GM21360 (cell line): ENCODE measurements at regions not wholly inside any gene's neighbourhood (a gene's known extent, or its start where the extent isn't known, plus 50 kb on each side); places are given as distances from the start of the nearest gene placed in this dataset.
"Not testable (repeated sequence)": the region's sequence is repeated elsewhere in the genome, so short reads cannot be mapped to it uniquely, and the experiment has no call there.

Experiments
- ATAC-seq: cut with Tn5 transposase; IDR thresholded peaks from one replicate; pipeline ENCODE4 v1.9.1; 2021; ENCODE audit warnings: mild to moderate bottlenecking, moderate library complexity; ENCODE audit not compliant: unreplicated experiment

GRCh38 chr10:30736685-30737232 lies 107.2 kb upstream of the LYZL2 start:
- peak; percentile 85 for ATAC-seq

DNA sequence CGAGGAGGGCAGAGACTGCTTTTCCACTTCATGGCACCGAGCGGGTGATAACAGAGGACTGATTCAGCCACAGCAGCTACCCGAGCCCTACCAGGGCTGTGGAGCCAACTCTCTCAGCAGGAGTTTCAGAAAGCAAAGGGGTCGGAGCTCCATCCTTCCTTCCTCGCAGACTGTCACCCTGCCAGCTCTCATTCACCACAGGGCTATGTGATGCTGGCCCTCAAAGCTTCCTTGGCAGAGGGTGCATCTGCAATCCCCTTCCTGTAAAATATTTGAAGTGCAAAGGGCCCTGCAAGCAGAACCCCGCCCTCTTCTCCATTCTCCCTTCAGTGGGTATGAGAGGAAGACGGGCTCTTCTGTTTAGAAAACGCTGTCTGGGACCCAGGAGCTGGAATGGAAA lies 105.3 kb upstream of the LYZL2 start:
- no peak for ATAC-seq

GRCh38 chr10:30732671-30733070 lies 103.1 kb upstream of the LYZL2 start:
- ATAC-seq: no peak

- ATAC-seq: no peak
Measured at GRCh38 chr10:30731963-30732362, 102.4 kb upstream of the LYZL2 start.

DNA sequence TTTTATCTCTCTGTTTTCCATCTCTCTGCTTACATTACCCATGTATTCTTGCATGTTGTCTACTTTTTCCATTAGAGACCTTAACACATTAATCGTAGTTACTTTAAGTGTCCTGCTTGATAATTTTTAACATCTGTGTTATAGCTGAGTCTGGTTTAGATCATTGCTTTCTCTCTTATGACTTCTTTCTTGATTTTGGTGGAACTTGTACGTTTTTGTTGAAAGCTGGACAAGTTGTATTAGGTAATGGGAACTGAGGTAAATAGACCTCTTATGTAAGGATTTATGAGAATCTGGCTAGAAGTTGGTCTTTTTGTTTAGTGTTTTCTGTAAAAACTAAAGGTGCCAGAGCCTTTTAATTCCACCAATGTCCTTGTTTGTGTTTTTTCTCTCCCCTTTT lies 100.8 kb upstream of the LYZL2 start:
- no peak for ATAC-seq

DNA sequence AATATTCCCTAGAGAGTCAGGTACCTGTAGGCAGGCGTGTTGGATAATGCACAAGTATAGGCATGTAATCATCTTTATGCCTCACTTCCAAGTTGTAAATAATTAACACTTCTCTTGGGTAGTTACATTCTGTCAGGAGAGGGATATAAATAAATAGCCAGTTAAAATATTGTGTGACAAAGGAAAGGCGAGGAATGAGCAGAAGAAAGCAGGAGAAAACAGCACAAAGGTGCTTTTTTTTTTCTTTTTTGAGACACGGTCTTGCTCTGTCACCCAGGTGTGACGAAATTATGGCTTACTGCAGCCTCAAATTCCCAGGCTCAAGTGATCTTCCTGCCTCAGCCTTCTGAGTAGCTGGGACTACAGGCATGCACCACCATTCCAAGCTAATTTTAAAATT lies 99.2 kb upstream of the LYZL2 start:
- ATAC-seq: no peak

GRCh38 chr10:30728127-30728526 lies 98.6 kb upstream of the LYZL2 start:
- no peak for ATAC-seq

DNA sequence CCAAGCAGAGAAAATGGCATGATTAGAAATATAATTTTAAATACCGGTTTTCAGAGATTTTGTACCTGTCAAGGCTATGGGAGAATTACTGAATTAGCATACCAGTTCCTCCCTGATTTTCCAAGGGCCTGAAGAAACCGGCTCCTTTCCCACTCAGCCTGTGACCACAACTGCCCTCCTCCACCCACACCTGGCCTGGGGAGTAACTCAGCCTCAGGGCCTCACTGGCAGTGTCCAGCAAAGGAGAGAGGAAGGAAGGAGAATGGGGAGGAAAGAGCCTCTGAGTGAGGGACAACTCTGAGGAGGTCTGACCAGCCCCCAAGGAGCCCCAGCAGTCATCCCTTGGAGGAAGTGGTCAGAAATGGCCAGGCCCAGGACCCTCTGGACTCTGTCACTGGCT lies 98.0 kb upstream of the LYZL2 start:
- ATAC-seq: no peak

DNA sequence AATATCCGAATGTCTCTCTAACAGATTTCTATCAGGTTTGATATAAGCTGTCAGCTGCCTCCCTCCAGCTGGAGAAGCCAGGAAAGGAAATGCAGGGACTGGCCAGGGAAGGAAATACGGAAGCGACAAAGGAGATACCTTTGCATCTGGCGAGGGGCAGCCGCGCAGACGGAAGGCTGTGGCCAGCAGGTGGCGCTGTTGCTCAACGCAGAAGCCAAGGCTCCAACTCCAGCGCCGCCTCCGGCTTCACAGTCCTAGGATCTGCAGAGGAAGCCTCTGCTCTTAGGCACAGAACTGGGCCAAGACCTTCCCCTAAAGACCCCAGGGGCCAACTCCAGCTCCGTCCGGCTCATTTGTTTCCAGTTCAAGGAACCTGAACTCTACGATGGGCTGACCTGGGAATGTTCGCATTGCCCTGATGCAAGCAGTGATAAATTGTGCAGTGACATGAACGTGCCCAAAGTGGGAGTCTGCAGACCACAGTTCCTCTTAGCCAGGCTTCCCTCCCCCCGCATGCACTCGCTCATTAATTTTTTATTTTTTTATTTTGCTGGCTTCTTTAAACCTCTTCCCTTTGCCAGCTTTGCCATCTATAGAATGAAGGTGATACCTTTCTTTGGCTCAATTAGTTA lies 97.3 kb upstream of the LYZL2 start:
- ATAC-seq: peak; percentile 84

DNA sequence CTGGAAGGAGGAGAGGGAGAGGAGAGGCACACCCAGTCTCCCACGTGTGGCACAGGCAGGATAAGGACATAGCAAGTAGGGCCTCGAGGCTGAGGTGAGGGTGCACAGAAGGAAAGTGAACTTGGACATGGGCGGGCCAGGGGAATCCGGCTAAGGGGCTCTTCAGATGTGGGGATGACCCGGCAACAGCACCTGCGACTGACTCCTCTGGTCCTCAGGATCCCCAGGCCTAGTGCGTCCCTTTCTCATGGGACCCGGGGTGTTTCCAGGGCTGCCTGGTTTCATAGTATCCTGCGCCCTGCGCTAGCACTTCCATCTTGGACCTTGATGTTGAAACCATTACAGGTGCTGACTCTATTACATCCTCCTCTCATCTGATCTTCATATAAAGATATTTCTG lies 96.1 kb upstream of the LYZL2 start:
- ATAC-seq: no peak

- ATAC-seq: no peak
Measured at GRCh38 chr10:30724296-30724695, 94.7 kb upstream of the LYZL2 start.

DNA sequence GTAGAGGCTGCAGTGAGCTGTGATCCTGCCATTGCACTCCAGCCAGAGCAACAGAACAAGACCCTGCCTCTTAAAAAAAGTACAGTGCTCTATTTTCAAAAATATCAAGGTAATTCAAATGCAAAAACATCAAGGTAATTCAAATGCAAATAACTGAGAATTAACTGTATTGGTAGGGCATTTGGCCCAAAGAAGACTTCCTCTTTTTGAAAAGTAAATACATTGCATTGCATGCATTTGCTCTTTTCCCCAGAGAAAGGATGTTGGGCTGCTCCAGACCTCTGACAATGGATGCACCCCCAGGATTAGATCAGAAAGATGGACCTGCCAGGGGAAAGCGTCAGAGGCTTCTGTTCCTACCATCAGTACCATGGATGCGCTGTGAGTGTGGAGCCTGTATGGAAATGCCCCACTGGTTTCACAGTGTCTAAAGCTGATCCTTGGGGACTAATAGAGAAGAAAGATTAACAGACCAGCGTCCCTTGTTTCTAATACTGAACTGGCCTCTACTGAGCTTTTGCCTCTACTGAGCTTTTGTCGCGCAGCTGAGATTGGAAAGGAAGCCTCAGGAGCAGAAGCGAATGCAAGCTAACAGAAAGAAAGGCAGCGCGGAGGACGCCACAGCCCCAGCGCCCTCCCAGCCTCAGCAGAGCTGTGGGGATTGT lies 93.5 kb upstream of the LYZL2 start:
- ATAC-seq: no peak

GRCh38 chr10:30719832-30720231 lies 90.3 kb upstream of the LYZL2 start:
- ATAC-seq: no peak

DNA sequence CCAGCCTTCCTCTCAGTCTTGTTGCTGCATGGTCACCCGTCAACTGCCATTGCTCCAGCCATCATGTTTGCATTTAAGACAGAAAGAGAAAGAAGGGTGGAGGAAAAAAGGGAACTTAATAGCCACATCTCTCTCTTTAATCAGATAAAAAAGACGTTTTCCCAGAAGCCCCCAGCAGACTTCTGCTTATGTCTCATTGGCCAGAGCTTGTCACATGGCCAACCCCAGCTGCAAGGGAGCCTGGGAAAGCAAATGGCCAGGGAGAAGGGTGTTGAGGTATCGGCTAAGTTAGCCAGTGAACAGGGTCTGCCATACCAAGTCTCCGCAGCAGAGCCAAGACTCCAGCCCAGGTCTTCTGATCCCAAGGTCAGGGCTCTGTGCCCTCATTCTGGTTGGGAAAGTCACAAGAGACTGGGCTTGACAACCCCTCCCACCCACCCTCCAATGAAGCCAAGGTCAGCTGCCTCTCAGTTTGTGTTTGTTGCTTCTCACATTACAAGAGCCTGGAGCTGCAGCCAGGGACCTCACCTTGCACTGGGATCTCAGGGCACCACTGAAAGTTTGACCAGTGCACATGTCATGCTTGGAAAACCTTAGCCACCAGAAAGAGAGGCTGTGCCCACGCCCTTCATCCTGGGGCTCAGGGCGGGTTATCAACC lies 80.3 kb upstream of the LYZL2 start:
- no peak for ATAC-seq

- ATAC-seq: no peak
Measured at GRCh38 chr10:30709229-30709628, 79.7 kb upstream of the LYZL2 start.

GRCh38 chr10:30708234-30708633 lies 78.7 kb upstream of the LYZL2 start:
- no peak for ATAC-seq

DNA sequence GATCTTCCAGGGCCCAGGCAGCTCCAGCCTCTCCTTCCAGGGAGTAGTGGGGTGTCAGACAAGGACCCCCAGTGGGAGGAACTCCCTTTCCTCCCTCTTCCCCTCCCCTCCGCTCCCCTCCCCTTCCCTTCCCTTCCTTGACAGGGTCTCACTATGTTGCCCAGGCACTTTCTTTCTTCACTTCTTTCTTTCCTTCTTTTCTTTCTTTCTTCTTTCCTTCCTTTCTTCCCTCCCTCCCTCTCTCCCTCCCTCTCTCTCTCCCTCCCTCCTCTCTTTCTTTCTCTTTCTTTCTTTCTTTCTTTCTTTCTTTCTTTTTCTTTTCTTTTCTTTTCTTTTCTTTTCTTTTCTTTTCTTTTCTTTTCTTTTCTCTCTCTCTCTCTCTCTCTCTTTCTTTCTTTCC lies 76.6 kb upstream of the LYZL2 start:
- ATAC-seq: not testable (repeated sequence)

DNA sequence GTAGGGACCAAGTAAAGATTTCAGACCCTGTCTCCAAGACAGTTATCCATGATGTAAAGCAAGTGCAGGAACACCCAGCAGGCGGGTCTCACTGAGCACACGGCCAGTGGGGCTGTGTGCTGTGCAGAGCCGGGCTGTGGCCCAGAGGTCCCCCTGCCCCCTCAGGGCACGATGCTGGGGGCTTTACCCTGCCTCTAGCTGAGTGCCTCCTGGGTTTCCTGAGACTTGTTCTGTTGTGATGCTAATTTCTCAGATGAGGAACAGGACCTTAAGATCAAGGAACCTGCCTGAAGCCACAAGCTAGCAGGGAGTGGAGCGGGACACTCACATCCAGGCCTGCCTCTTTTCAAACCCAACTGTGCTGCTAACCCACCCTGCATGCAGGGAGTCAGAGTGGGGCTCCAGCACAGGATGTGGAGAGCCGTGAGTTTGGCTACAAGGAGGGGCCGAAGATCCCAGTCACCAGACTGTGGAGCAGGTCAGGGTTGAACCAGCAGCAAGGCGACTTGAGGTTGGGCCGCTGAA lies 76.1 kb upstream of the LYZL2 start:
- peak; percentile 16 for ATAC-seq

GRCh38 chr10:30705101-30705624 lies 75.6 kb upstream of the LYZL2 start:
- peak; percentile 37 for ATAC-seq

GRCh38 chr10:30704601-30705100 lies 75.1 kb upstream of the LYZL2 start:
- ATAC-seq: not testable (repeated sequence)

GRCh38 chr10:30704026-30704600 lies 74.6 kb upstream of the LYZL2 start:
- ATAC-seq: no peak
